Ishikawa (cell line): ENCODE measurements at regions not wholly inside any gene's neighbourhood (a gene's known extent, or its start where the extent isn't known, plus 50 kb on each side); places are given as distances from the start of the nearest gene placed in this dataset.

Experiments used
- CREB1 ChIP-seq: IDR thresholded peaks from 2 replicates; pipeline ENCODE4 v1.6.1; 2012; ENCODE audit warnings: low read depth
- FOXM1 ChIP-seq: IDR thresholded peaks from 2 replicates; pipeline ENCODE4 v1.6.1; 2012; ENCODE audit warnings: low read depth, borderline replicate concordance
- RAD21 ChIP-seq: IDR thresholded peaks from 2 replicates; pipeline ENCODE4 v1.6.1; 2012; ENCODE audit warnings: low read depth
- YY1 ChIP-seq: IDR thresholded peaks from 2 replicates; pipeline ENCODE4 v1.6.1; 2012; ENCODE audit warnings: low read depth

- TF ChIP-seq FOXM1 (no peak), CREB1 (no peak), RAD21 (no peak), YY1 (no peak)
Observed at GRCh38 chrX:13936521-13937225, 93.0 kb downstream of the GEMIN8 start.
